ENCODE measurements at regions not wholly inside any gene's neighbourhood (a gene's known extent, or its start where the extent isn't known, plus 50 kb on each side); places are given as distances from the start of the nearest gene placed in this dataset.
"Not testable (repeated sequence)": the region's sequence is repeated elsewhere in the genome, so short reads cannot be mapped to it uniquely, and the experiment has no call there.

GRCh38 chr5:118282480-118283038 lies 705.8 kb downstream of the DTWD2 start:
- DNase-seq (ENCODE audit: low read depth): not testable (repeated sequence)

GRCh38 chr5:118279540-118280294 lies 708.6 kb downstream of the DTWD2 start:
- no peak for DNase-seq (ENCODE audit: low read depth)

GRCh38 chr5:118270526-118270925 lies 717.8 kb downstream of the DTWD2 start:
- DNase-seq (ENCODE audit: low read depth): no peak

- DNase-seq (ENCODE audit: low read depth): no peak
Observed at GRCh38 chr5:118258223-118258622, 730.1 kb downstream of the DTWD2 start.

- no peak for DNase-seq (ENCODE audit: low read depth)
Observed at GRCh38 chr5:118257066-118257465, 731.3 kb downstream of the DTWD2 start.

- DNase-seq (ENCODE audit: low read depth): no peak
Observed at GRCh38 chr5:118253225-118254061, 734.9 kb downstream of the DTWD2 start.

- no peak for DNase-seq (ENCODE audit: low read depth)
Observed at GRCh38 chr5:118249386-118249785, 739.0 kb downstream of the DTWD2 start.

- DNase-seq (ENCODE audit: low read depth): no peak
Observed at GRCh38 chr5:118247458-118247857, 740.9 kb downstream of the DTWD2 start.

GRCh38 chr5:118243613-118244012 lies 744.7 kb downstream of the DTWD2 start:
- DNase-seq (ENCODE audit: low read depth): no peak

GRCh38 chr5:118243068-118243467 lies 745.3 kb downstream of the DTWD2 start:
- no peak for DNase-seq (ENCODE audit: low read depth)

GRCh38 chr5:118236108-118236849 lies 752.1 kb downstream of the DTWD2 start:
- DNase-seq (ENCODE audit: low read depth): no peak

- no peak for DNase-seq (ENCODE audit: low read depth)
Observed at GRCh38 chr5:118233606-118234005, 754.7 kb downstream of the DTWD2 start.

- DNase-seq (ENCODE audit: low read depth): no peak
Observed at GRCh38 chr5:118228489-118228888, 759.9 kb downstream of the DTWD2 start.

GRCh38 chr5:118224546-118224945 lies 763.8 kb downstream of the DTWD2 start:
- DNase-seq (ENCODE audit: low read depth): no peak

GRCh38 chr5:118220556-118221195 lies 767.7 kb downstream of the DTWD2 start:
- no peak for DNase-seq (ENCODE audit: low read depth)

- DNase-seq (ENCODE audit: low read depth): no peak
Observed at GRCh38 chr5:118211606-118212005, 776.7 kb downstream of the DTWD2 start.

GRCh38 chr5:118208031-118208453 lies 780.3 kb downstream of the DTWD2 start:
- no peak for DNase-seq (ENCODE audit: low read depth)

- DNase-seq (ENCODE audit: low read depth): no peak
Observed at GRCh38 chr5:118199801-118200200, 788.5 kb downstream of the DTWD2 start.

- no peak for DNase-seq (ENCODE audit: low read depth)
Observed at GRCh38 chr5:118196229-118196628, 792.1 kb downstream of the DTWD2 start.

GRCh38 chr5:118195211-118195610 lies 793.1 kb downstream of the DTWD2 start:
- DNase-seq (ENCODE audit: low read depth): no peak

- DNase-seq (ENCODE audit: low read depth): no peak
Observed at GRCh38 chr5:118193194-118193905, 795.0 kb downstream of the DTWD2 start.
